B cell (primary cell): ENCODE measurements at regions not wholly inside any gene's neighbourhood (a gene's known extent, or its start where the extent isn't known, plus 50 kb on each side); places are given as distances from the start of the nearest gene placed in this dataset.

Experiments used
- ATAC-seq: fragments of 200-7000 bp; cut with Tn5 transposase; one replicate; pipeline ENCODE4 v1.10.0; 2021; ENCODE audit warnings: low read depth, mild to moderate bottlenecking, moderate number of reproducible peaks, moderate library complexity
- CTCF ChIA-PET: fragments of 350-600 bp; sonication (Branson Sonifier 250); formaldehyde crosslinking; loops from one replicate; lab custom pipeline; 2021; ENCODE audit warnings: antibody characterized with exemption, inconsistent platforms; lab: Charles Lee
- POLR2A ChIA-PET: fragments of 350-600 bp; sonication (Branson Sonifier 250); formaldehyde crosslinking; loops from one replicate; lab custom pipeline; 2021; ENCODE audit warnings: antibody characterized with exemption; lab: Charles Lee
- DNase-seq: peaks from one replicate; pipeline ENCODE4 v3.0.0; 2013
- H2AFZ ChIP-seq: 2 replicates; pipeline ENCODE4 v1.6.1; 2012; ENCODE audit warnings: mild to moderate bottlenecking, low read depth, low read length; ENCODE audit not compliant: insufficient read depth, poor library complexity, severe bottlenecking
- H3K27ac ChIP-seq, 2 donors: 1 replicate in 1 of 2; 2 replicates in 1 of 2; pipeline ENCODE4 v1.5.1; 2012 to 2013; ENCODE audit warnings: low read length in 2 of 2, mild to moderate bottlenecking in 2 of 2, moderate library complexity in 1 of 2
- H3K27me3 ChIP-seq, 4 experiments: fragments of 200-600 bp in 1 of 4; sonication (generic) in 1 of 4; replicated peaks in 1 of 4; 1 replicate in 2 of 4; 2 replicates in 2 of 4; pipeline versions ENCODE4 v1.6.1 to v1.7.0; 2013 to 2016; ENCODE audit warnings: low read length in 3 of 4, mild to moderate bottlenecking in 2 of 4, mixed read lengths in 1 of 4, moderate library complexity in 1 of 4; ENCODE audit not compliant: insufficient read depth in 4 of 4, control insufficient read depth in 3 of 4; ENCODE audit errors: control extremely low read depth in 1 of 4
- H3K36me3 ChIP-seq, 2 experiments: replicated peaks in 1 of 2; 1 replicate in 1 of 2; 2 replicates in 1 of 2; pipeline versions ENCODE4 v1.6.1 to v1.7.1; 2013; ENCODE audit warnings: low read length in 1 of 2; ENCODE audit not compliant: insufficient read depth in 2 of 2, control insufficient read depth in 1 of 2; ENCODE audit errors: control extremely low read depth in 1 of 2, extremely low read depth in 1 of 2
- H3K4me1 ChIP-seq, 2 donors: fragments of 200-600 bp in 1 of 2; sonication (generic) in 1 of 2; 1 replicate in 1 of 2; 2 replicates in 1 of 2; pipeline versions ENCODE4 v1.5.1 to v1.6.1; 2013 to 2017; ENCODE audit warnings: low read length in 2 of 2; ENCODE audit not compliant: control insufficient read depth in 2 of 2, insufficient read depth in 2 of 2
- H3K4me2 ChIP-seq: replicated peaks from 2 replicates; pipeline ENCODE3; 2012; ENCODE audit warnings: mild to moderate bottlenecking, low read depth, low read length; ENCODE audit not compliant: poor library complexity, severe bottlenecking
- H3K4me3 ChIP-seq, 5 experiments: fragments of 200-600 bp in 1 of 5; sonication (generic) in 1 of 5; 1 replicate in 3 of 5; 2 replicates in 2 of 5; pipeline versions ENCODE4 v1.5.1 to v1.7.0; 2011 to 2016; ENCODE audit warnings: low read length in 4 of 5, mild to moderate bottlenecking in 4 of 5, low read depth in 2 of 5, control low read depth in 1 of 5, moderate library complexity in 1 of 5; ENCODE audit not compliant: insufficient read depth in 1 of 5; ENCODE audit errors: control extremely low read depth in 1 of 5, extremely low read depth in 1 of 5
- H3K79me2 ChIP-seq: fragments of 200-600 bp; sonication (generic); one replicate; pipeline ENCODE4 v1.6.0; 2016; ENCODE audit warnings: low read length; ENCODE audit not compliant: control insufficient read depth, insufficient read depth
- H3K9ac ChIP-seq: fragments of 200-600 bp; sonication (generic); 2 replicates; pipeline ENCODE4 v1.6.1; 2017; ENCODE audit warnings: mild to moderate bottlenecking, low read length, moderate library complexity
- H3K9me3 ChIP-seq, 3 donors: one replicate each; pipeline versions ENCODE4 v1.6.1 to v1.7.1; 2013; ENCODE audit warnings: low read length in 2 of 3; ENCODE audit not compliant: control insufficient read depth in 2 of 3, insufficient read depth in 1 of 3; ENCODE audit errors: control extremely low read depth in 1 of 3
- H4K20me1 ChIP-seq: 2 replicates; pipeline ENCODE4 v1.6.0; 2012; ENCODE audit warnings: mild to moderate bottlenecking, low read length; ENCODE audit not compliant: insufficient read depth, control insufficient read depth, poor library complexity, severe bottlenecking
- H3K27ac Mint-ChIP-seq: one replicate; pipeline ENCODE4 v1.8.0; 2021; ENCODE audit warnings: mixed read lengths
- H3K27me3 Mint-ChIP-seq: one replicate; pipeline ENCODE4 v1.8.0; 2021; ENCODE audit warnings: mixed read lengths
- H3K4me1 Mint-ChIP-seq: one replicate; pipeline ENCODE4 v1.8.0; 2021; ENCODE audit warnings: mixed read lengths
- H3K4me3 Mint-ChIP-seq: one replicate; pipeline ENCODE4 v1.8.0; 2021; ENCODE audit warnings: mixed read lengths
- H3K9me3 Mint-ChIP-seq: one replicate; pipeline ENCODE4 v1.8.0; 2022; ENCODE audit warnings: mixed read lengths; ENCODE audit not compliant: insufficient read depth
- CTCF ChIP-seq: fragments of 200-600 bp; IDR thresholded peaks from one replicate; pipeline ENCODE4 v1.8.0; 2022; ENCODE audit warnings: antibody characterized with exemption, mild to moderate bottlenecking
- EZH2 ChIP-seq: IDR thresholded peaks from 2 replicates; pipeline ENCODE4 v1.6.1; 2012; ENCODE audit warnings: borderline replicate concordance, low read depth, mild to moderate bottlenecking, moderate library complexity, low read length; ENCODE audit not compliant: insufficient read depth, poor library complexity, severe bottlenecking
- WGBS: methylation state at CpG from one replicate; pipeline ENCODE4 v1.1.5; 2013; ENCODE audit warnings: missing lambda C conversion rate; ENCODE audit not compliant: insufficient coverage; 5-methylcytosine and 5-hydroxymethylcytosine counted together
- intact Hi-C: fragments of 100-400 bp; cut with micrococcal nuclease; formaldehyde crosslinking; loops from one replicate; pipeline ENCODE4 v1.10.0; 2022

GRCh38 chr2:5036256-5036655, 655.9 kb upstream of the SOX11 start:
- H3K27ac ChIP-seq = no peak overlapping the region
- no peaks in the 10 kb centered on the region for H3K9me3 ChIP-seq
- no peaks in the 10 kb centered on the region for H3K4me1 ChIP-seq
- H3K27ac Mint-ChIP-seq = no peak overlapping the region
- ChIA-PET POLR2A (no interaction called here), CTCF (no interaction called here)
- H2AFZ ChIP-seq = no peak overlapping the region
- H4K20me1 ChIP-seq = no peaks in the 10 kb centered on the region
- no peak overlapping the region for H3K4me3 ChIP-seq
- no peaks in the 10 kb centered on the region for H3K27me3 ChIP-seq
- no peaks in the 10 kb centered on the region for H3K79me2 ChIP-seq
- 88% methylated on average over 2 of the region's 4 CpGs for WGBS
- H3K9me3 Mint-ChIP-seq = peaks cover 7% of the 10 kb centered on the region
- TF ChIP-seq CTCF = no peak
- no peak for TF ChIP-seq EZH2
- no peaks in the 10 kb centered on the region for H3K4me1 Mint-ChIP-seq
- intact Hi-C loops = no loop called here
- H3K4me2 ChIP-seq = no peak overlapping the region
- H3K4me3 Mint-ChIP-seq = no peak overlapping the region
- DNase-seq (no peak), ATAC-seq (no peak)
- H3K27me3 Mint-ChIP-seq = no peaks in the 10 kb centered on the region
- H3K9ac ChIP-seq = no peak overlapping the region
- H3K36me3 ChIP-seq = no peaks in the 10 kb centered on the region

GRCh38 chr2:5039241-5039975, 652.8 kb upstream of the SOX11 start:
- ChIA-PET POLR2A (no interaction called here), CTCF (no interaction called here)
- H3K4me2 ChIP-seq = no peak overlapping the region
- no peak for DNase-seq
- H3K27me3 ChIP-seq = no peaks in the 10 kb centered on the region
- H3K27ac Mint-ChIP-seq = no peak overlapping the region
- no peak overlapping the region for H3K4me3 Mint-ChIP-seq
- H3K36me3 ChIP-seq = no peaks in the 10 kb centered on the region
- H3K4me1 Mint-ChIP-seq = no peaks in the 10 kb centered on the region
- no peak overlapping the region for H3K9ac ChIP-seq
- H3K4me3 ChIP-seq = no peak overlapping the region
- no peak for TF ChIP-seq CTCF
- no peak for TF ChIP-seq EZH2
- intact Hi-C loops = no loop called here
- no peaks in the 10 kb centered on the region for H3K79me2 ChIP-seq
- no peaks in the 10 kb centered on the region for H3K4me1 ChIP-seq
- 83% methylated on average over 1 of the region's 6 CpGs for WGBS
- peaks cover 0 to 8% (median 1%) of the 10 kb centered on the region in 3 donors for H3K9me3 ChIP-seq
- no peak overlapping the region for H3K27ac ChIP-seq
- H2AFZ ChIP-seq = no peak overlapping the region
- no peaks in the 10 kb centered on the region for H4K20me1 ChIP-seq
- no peak for ATAC-seq
- no peaks in the 10 kb centered on the region for H3K27me3 Mint-ChIP-seq
- peaks cover 5% of the 10 kb centered on the region for H3K9me3 Mint-ChIP-seq
